Pancreas (tissue), 10 donors: ENCODE measurements at regions not wholly inside any gene's neighbourhood (a gene's known extent, or its start where the extent isn't known, plus 50 kb on each side); places are given as distances from the start of the nearest gene placed in this dataset.

ENCODE experiments used
- ATAC-seq, 4 donors: fragments of 200-7000 bp; cut with Tn5 transposase; one replicate each; pipeline versions ENCODE4 v1.8.0 to v1.9.1; 2020; ENCODE audit warnings: mild to moderate bottlenecking in 4 of 4, moderate library complexity in 4 of 4
- DNase-seq, 6 donors: peaks; one replicate each; pipeline ENCODE4 v3.0.0-alpha.2; 2020
- FAIRE-seq: peaks from 2 replicates; lab custom pipeline; 2012; peaks lifted over from hg19 to GRCh38; lab: Jason Lieb, UNC
- H3K27ac ChIP-seq, 4 donors: fragments of 200-600 bp; sonication (generic); 1 replicate in 3 of 4; 2 replicates in 1 of 4; pipeline versions ENCODE4 v1.5.0 to v1.8.0; 2020
- H3K27me3 ChIP-seq, 4 donors: fragments of 200-600 bp; one replicate each; pipeline ENCODE4 v1.8.0; 2021
- H3K36me3 ChIP-seq, 3 donors: fragments of 200-600 bp; sonication (generic) in 1 of 3; one replicate each; pipeline versions ENCODE4 v1.5.0 to v1.8.0; 2020 to 2021
- H3K4me1 ChIP-seq, 3 donors: fragments of 200-600 bp; one replicate each; pipeline ENCODE4 v1.8.0; 2021
- H3K4me3 ChIP-seq, 4 donors: fragments of 200-600 bp; sonication (generic) in 2 of 4; one replicate each; pipeline versions ENCODE4 v1.5.0 to v1.8.0; 2020 to 2021
- H3K9me3 ChIP-seq, 4 donors: fragments of 200-600 bp; one replicate each; pipeline ENCODE4 v1.8.0; 2021
- WGBS, 2 donors: extraction: QIAGEN DNeasy Blood & Tissue Kit; methylation state at CpG; one replicate each; pipeline ENCODE4 v1.1.7; 2013; 5-methylcytosine and 5-hydroxymethylcytosine counted together
- intact Hi-C, 3 donors: fragments of 100-400 bp; cut with DNase I; formaldehyde crosslinking; loops; one replicate each; pipeline versions ENCODE4 v1.11.1 to v1.14.2; 2022
- TF ChIP-seq, protein P1 (sequence below), 4 donors: fragments of 200-600 bp; sonication (generic) in 3 of 4; IDR thresholded peaks; one replicate each; pipeline versions ENCODE4 v1.5.0 to v1.8.0; 2021; ENCODE audit warnings: antibody characterized with exemption in 4 of 4
- donor health status: healthy with polysubstance abuse.
- donor health status: DM: no; HTN: no; CAD: no; lungs with moderate emphysema.
- donor health status: DM: no; HTN: no; CAD: no.
- donor health status: control.
- donor health status: control.
- donor health status: Bipolar disorder and iron deficiency.
- donor health status: DM: yes; HTN: yes; CAD: no.
- donor health status: DM: no; HTN: no; CAD: no.
- donor health status: DM: no; HTN: no; CAD: no.
- donor health status: DM: yes; HTN: yes; CAD: no.

DNA sequence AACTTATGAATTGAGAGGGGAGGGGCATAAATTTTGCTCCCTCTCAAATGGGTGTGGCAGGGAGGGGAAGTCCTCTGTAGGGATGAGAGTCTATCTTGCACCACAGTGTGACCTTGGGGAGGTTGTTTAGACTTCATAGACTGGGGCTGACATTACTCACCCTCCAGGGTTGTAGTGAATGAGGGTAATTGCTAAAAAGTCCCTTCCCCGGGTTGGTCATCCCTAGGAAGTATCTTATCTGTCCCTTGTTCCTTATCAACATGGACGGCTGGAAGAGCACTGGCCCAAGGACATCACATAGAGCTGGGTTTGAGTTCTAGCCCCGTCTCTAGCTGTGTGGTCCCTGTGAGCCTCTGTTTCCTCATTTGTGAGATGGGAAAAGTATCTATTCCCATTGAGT is 52.4 kb upstream of the SLC2A1 start:
- H3K4me1 ChIP-seq, result no peaks in the 10 kb centered on the region
- no peaks in the 10 kb centered on the region for H3K9me3 ChIP-seq
- ATAC-seq (no peak), DNase-seq (no peak), FAIRE-seq (no peak)
- TF ChIP-seq, protein P1, sequence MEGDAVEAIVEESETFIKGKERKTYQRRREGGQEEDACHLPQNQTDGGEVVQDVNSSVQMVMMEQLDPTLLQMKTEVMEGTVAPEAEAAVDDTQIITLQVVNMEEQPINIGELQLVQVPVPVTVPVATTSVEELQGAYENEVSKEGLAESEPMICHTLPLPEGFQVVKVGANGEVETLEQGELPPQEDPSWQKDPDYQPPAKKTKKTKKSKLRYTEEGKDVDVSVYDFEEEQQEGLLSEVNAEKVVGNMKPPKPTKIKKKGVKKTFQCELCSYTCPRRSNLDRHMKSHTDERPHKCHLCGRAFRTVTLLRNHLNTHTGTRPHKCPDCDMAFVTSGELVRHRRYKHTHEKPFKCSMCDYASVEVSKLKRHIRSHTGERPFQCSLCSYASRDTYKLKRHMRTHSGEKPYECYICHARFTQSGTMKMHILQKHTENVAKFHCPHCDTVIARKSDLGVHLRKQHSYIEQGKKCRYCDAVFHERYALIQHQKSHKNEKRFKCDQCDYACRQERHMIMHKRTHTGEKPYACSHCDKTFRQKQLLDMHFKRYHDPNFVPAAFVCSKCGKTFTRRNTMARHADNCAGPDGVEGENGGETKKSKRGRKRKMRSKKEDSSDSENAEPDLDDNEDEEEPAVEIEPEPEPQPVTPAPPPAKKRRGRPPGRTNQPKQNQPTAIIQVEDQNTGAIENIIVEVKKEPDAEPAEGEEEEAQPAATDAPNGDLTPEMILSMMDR (IDR thresholded peaks at IDR 0.05), result no peak
- H3K27me3 ChIP-seq, result no peaks in the 10 kb centered on the region
- no peak overlapping the region for H3K4me3 ChIP-seq
- H3K27ac ChIP-seq, result no peak overlapping the region
- H3K36me3 ChIP-seq, result no peaks in the 10 kb centered on the region
- 31 to 52% methylated on average over 3 of the region's 3 CpGs for WGBS, 2 donors
- intact Hi-C loops, result no loop called here

DNA sequence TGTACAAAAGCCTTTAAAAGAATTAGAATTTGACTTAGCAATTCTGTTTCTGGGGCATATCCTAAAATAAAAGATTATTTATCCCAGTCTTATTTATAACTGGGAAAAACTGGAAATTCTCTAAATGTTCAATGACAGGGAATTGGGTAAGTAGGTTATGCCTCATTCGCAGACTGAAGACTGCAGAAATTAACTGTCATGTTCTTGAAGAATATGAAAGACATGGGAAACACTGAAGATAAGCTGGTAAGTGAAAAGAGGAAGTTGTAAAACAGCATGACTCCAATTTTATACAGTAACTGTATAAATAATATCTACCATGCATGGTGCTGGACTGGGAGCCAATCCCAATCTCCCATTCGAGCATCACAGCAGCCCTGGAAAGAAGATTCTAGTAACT is 50.6 kb upstream of the SLC2A1 start:
- intact Hi-C loops, result no loop called here
- 69 to 81% methylated on average over 2 of the region's 2 CpGs for WGBS, 2 donors
- no peak for ATAC-seq

DNA sequence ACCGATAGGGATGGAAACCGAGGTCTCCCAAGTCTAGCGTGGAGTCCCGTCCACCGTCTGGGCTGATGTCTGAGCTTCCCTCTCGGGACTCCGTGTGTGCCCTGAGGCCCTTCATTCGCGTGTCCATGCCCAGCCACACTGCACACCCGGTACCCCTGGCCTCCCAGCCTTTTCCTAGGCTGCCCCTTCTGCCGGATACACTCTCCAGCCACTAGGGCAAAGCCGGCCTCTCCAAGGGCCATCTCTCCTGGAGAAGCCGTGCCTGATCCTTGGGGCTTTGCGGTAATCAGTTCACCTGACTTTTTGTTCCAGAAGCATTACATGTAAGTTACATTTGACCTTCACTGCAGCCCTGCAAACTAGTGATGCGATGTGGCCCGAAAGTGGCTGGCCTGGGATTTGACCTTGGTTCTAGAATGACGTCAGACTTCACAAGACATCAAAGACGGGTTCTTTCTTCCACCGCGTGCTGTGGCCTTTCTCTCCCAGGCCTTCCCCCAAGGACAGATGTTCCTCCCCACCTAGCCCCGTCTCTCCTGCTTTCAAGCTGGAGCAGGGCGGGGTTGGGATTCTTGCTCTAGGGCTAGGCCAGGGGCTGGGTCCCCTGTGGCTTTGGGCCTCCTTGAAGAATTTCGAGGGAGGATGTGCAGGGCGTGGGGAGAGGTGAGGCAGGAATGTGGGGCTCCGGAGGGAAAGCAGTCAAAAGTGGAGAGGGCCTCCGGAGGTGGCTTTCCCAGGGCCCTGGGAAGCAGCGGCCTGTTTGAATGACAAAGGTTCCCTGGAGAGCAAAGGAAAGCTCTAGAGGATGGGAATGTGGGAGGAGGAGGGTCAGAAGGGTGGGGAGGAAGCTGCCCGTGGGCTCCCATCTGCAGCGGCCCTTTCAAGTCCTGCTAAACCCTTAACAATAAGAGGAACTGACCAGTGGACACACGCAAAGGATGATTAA is 49.7 kb upstream of the SLC2A1 start:
- FAIRE-seq, result no peak
- H3K36me3 ChIP-seq, result no peaks in the 10 kb centered on the region

More for the DNA sequence above, 50.6 kb upstream of the SLC2A1 start:
- TF ChIP-seq, protein P1 (IDR thresholded peaks at IDR 0.05), result no peak
- no peaks in the 10 kb centered on the region for H3K27me3 ChIP-seq
- FAIRE-seq (no peak), DNase-seq (no peak)
- no peak overlapping the region for H3K27ac ChIP-seq
- no peaks in the 10 kb centered on the region for H3K4me1 ChIP-seq
- H3K9me3 ChIP-seq, result no peaks in the 10 kb centered on the region
- H3K4me3 ChIP-seq, result no peak overlapping the region
- H3K36me3 ChIP-seq, result no peaks in the 10 kb centered on the region

More for the DNA sequence above, 49.7 kb upstream of the SLC2A1 start:
- TF ChIP-seq, protein P1 (IDR thresholded peaks at IDR 0.05), result no peak
- Histone ChIP-seq H3K27me3 (no peaks in the 10 kb centered on the region), H3K9me3 (no peaks in the 10 kb centered on the region), H3K4me1 (no peaks in the 10 kb centered on the region), H3K4me3 (no peak overlapping the region), H3K27ac (no peak overlapping the region)
- no peak for DNase-seq
- ATAC-seq, result no peak
- 76 to 77% methylated on average over 30 of the region's 30 CpGs for WGBS, 2 donors
- intact Hi-C loops, result no loop called here
